Osteocyte (in vitro differentiated cells): ENCODE measurements at regions not wholly inside any gene's neighbourhood (a gene's known extent, or its start where the extent isn't known, plus 50 kb on each side); places are given as distances from the start of the nearest gene placed in this dataset.
"Not testable (repeated sequence)": the region's sequence is repeated elsewhere in the genome, so short reads cannot be mapped to it uniquely, and the experiment has no call there.

Experiments used
- DNase-seq: peaks from one replicate; pipeline ENCODE4 v3.0.0; 2021; ENCODE audit warnings: mixed read lengths; ENCODE audit not compliant: unreplicated experiment; ENCODE audit errors: extremely low spot score
- H3K27ac Mint-ChIP-seq: one replicate; pipeline ENCODE4 v1.8.0; 2021; ENCODE audit warnings: mild to moderate bottlenecking, mixed read lengths; ENCODE audit not compliant: unreplicated experiment
- H3K27me3 Mint-ChIP-seq: one replicate; pipeline ENCODE4 v1.8.0; 2021; ENCODE audit warnings: mixed read lengths; ENCODE audit not compliant: unreplicated experiment
- H3K36me3 Mint-ChIP-seq: one replicate; pipeline ENCODE4 v1.8.0; 2021; ENCODE audit warnings: mixed read lengths; ENCODE audit not compliant: unreplicated experiment
- H3K4me1 Mint-ChIP-seq: one replicate; pipeline ENCODE4 v1.8.0; 2021; ENCODE audit warnings: mixed read lengths; ENCODE audit not compliant: unreplicated experiment
- H3K4me3 Mint-ChIP-seq: one replicate; pipeline ENCODE4 v1.8.0; 2021; ENCODE audit warnings: mild to moderate bottlenecking, moderate library complexity, mixed read lengths; ENCODE audit not compliant: unreplicated experiment
- H3K9me3 Mint-ChIP-seq: one replicate; pipeline ENCODE4 v1.8.0; 2021; ENCODE audit warnings: mixed read lengths; ENCODE audit not compliant: unreplicated experiment
- TF ChIP-seq, protein P1 (sequence below): fragments of 200-600 bp; sonication (generic); IDR thresholded peaks from 2 replicates; pipeline ENCODE4 v1.5.0; 2021; ENCODE audit warnings: antibody characterized with exemption, mild to moderate bottlenecking, moderate library complexity

DNA sequence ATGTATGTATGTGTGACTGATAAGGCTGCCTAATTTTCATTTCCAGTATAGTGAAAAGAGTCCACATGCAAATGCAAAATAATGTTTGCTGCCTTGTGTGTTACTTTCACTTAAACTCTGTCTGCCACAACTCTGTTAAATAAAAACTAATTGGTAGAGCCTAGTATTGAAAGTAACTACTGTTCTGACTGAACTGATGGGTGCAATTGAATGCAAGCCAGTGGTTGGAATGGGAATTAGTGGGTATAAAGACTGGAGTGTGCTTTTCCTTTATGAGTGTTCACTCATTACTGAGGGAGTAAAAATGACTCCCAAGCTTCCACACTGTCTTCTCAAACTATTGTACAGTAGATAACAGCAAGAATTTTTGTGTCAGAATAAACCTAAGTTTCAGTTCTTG lies 571.0 kb downstream of the TMTC2 start:
- Mint-ChIP-seq H3K36me3 (no peaks in the 10 kb centered on the region), H3K27ac (no peak overlapping the region), H3K4me3 (no peak overlapping the region), H3K4me1 (no peaks in the 10 kb centered on the region), H3K9me3 (no peaks in the 10 kb centered on the region), H3K27me3 (no peaks in the 10 kb centered on the region)
- no peak for DNase-seq
- TF ChIP-seq, protein P1, sequence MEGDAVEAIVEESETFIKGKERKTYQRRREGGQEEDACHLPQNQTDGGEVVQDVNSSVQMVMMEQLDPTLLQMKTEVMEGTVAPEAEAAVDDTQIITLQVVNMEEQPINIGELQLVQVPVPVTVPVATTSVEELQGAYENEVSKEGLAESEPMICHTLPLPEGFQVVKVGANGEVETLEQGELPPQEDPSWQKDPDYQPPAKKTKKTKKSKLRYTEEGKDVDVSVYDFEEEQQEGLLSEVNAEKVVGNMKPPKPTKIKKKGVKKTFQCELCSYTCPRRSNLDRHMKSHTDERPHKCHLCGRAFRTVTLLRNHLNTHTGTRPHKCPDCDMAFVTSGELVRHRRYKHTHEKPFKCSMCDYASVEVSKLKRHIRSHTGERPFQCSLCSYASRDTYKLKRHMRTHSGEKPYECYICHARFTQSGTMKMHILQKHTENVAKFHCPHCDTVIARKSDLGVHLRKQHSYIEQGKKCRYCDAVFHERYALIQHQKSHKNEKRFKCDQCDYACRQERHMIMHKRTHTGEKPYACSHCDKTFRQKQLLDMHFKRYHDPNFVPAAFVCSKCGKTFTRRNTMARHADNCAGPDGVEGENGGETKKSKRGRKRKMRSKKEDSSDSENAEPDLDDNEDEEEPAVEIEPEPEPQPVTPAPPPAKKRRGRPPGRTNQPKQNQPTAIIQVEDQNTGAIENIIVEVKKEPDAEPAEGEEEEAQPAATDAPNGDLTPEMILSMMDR = no peak

DNA sequence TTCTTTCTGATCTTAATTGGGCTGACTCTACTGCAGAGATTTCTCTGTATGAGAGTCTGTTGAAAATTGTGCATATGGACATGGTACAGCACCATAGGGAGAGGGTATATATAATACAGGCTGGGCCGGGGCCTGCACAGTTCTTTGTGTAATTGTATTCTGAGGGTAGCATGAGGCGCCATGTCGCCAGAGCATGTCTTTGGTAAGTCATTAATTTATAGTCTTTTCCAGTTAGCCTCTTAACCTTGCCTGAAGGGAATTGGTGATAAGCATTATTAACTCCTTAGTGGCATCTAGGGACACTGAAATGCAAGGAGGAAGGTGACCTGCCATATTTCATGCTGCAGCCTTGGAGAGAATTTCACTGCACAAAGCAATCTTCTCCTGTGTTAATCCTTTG lies 569.9 kb downstream of the TMTC2 start:
- no peaks in the 10 kb centered on the region for H3K36me3 Mint-ChIP-seq
- no peaks in the 10 kb centered on the region for H3K27me3 Mint-ChIP-seq
- no peak overlapping the region for H3K27ac Mint-ChIP-seq
- H3K4me1 Mint-ChIP-seq = no peaks in the 10 kb centered on the region
- no peak for DNase-seq
- no peak overlapping the region for H3K4me3 Mint-ChIP-seq
- TF ChIP-seq, protein P1 = no peak
- H3K9me3 Mint-ChIP-seq = no peaks in the 10 kb centered on the region

DNA sequence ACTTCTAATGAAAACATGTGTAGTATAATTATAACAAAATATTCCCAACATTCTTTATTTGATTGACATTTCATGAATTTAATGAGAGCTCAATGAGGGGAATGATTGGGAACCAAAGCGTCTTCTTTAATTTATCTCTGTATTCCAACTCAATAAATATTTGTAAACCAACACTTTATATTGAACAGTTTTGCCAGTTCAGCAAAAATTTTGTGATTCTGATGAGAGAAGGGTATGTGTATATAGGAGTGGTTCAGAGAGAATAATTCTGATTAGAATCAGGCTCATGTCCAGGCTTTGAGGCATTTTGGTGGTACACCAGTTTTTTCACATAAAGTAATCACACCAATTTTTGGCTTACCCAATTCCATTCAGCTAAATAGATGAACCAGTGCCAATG lies 564.2 kb downstream of the TMTC2 start:
- H3K4me1 Mint-ChIP-seq = no peaks in the 10 kb centered on the region
- no peak overlapping the region for H3K4me3 Mint-ChIP-seq
- H3K9me3 Mint-ChIP-seq = peaks cover 16% of the 10 kb centered on the region
- no peaks in the 10 kb centered on the region for H3K36me3 Mint-ChIP-seq
- H3K27ac Mint-ChIP-seq = no peak overlapping the region
- TF ChIP-seq, protein P1 = no peak
- no peak for DNase-seq
- H3K27me3 Mint-ChIP-seq = peaks cover 2% of the 10 kb centered on the region

DNA sequence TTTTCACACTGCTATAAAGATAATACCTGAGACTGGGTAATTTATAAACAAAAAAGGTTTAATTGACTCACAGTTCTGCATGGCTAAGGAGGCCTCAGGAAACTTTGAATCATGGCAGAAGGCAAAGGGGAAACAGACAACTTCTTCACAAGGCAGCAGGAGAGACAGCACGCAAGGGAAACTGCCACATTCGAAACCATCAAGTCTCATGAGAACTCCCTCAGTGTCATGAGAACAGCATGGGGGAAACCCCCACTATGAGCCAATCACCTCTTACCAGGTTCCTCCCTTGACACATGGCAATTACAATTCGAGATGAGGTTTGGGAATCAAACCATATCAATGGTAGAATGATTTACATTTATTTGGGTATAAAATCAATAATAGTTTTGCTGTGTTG lies 558.5 kb downstream of the TMTC2 start:
- Mint-ChIP-seq H3K4me3 (no peak overlapping the region), H3K27me3 (no peaks in the 10 kb centered on the region), H3K36me3 (no peaks in the 10 kb centered on the region), H3K27ac (no peak overlapping the region), H3K9me3 (peaks cover 20% of the 10 kb centered on the region), H3K4me1 (no peaks in the 10 kb centered on the region)
- DNase-seq = no peak
- TF ChIP-seq, protein P1 = no peak

DNA sequence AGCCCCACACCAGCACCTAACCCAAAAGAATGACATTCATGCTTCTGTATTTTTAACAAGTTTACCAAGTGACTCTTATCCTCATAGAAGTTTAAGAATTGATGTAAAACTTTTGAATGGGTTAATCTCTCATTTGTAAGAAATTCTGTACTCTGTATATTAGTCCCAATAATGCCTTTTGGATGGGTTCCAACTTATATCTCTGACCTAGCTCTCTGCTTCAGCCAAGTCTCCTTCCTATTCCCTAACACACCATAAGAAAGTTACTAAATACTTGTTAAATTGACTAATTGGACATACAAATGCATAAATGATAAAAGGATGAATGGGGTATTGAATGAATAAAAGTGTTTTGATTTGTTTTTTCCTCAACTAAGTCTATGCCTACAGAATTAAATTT lies 557.3 kb downstream of the TMTC2 start:
- Mint-ChIP-seq H3K4me3 (no peak overlapping the region), H3K4me1 (no peaks in the 10 kb centered on the region), H3K27ac (no peak overlapping the region), H3K9me3 (peaks cover 20% of the 10 kb centered on the region), H3K36me3 (no peaks in the 10 kb centered on the region), H3K27me3 (peaks cover under 1% of the 10 kb centered on the region)
- no peak for DNase-seq
- TF ChIP-seq, protein P1 = no peak

DNA sequence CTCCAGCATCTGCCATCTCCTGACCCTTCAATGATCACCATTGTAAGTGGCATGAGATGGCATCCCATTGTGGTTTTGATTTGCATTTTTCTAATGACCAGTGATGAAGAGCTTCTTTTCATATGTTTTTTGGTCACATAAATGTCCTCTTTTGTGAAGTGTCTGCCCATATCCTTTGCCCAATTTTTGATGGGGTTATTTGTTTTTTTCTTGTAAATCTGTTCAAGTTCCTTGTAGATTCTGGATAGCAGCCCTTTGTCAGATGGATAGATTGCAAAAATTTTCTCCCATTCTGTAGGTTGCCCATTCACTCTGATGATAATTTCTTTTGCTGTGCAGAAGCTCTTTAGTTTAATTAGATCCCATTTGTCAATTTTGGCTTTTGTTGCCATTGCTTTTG lies 547.3 kb downstream of the TMTC2 start:
- H3K36me3 Mint-ChIP-seq, DNase-seq, H3K4me3 Mint-ChIP-seq, H3K27ac Mint-ChIP-seq, H3K4me1 Mint-ChIP-seq, H3K9me3 Mint-ChIP-seq: not testable (repeated sequence)
- H3K27me3 Mint-ChIP-seq = peaks cover 12% of the 10 kb centered on the region

DNA sequence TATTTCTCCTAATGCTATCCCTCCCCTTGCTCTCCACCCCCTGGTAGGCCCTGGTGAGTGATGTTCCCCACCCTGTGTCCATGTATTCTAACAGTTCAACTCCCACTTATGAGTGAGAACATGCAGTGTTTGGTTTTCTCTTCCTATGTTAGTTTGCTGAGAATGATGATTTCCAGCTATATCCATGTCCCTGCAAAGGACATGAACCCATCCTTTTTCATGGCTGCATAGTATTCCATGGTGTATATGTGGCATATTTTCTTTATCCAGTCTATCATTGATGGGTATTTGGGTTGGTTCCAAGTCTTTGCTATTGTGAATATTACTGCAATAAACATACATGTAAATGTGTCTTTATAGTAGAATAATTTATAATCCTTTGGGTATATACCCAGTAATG lies 540.3 kb downstream of the TMTC2 start:
- H3K4me1 Mint-ChIP-seq, H3K36me3 Mint-ChIP-seq, H3K9me3 Mint-ChIP-seq, H3K27me3 Mint-ChIP-seq, H3K4me3 Mint-ChIP-seq, DNase-seq, H3K27ac Mint-ChIP-seq: not testable (repeated sequence)
